ENCODE measurements at regions not wholly inside any gene's neighbourhood (a gene's known extent, or its start where the extent isn't known, plus 50 kb on each side); places are given as distances from the start of the nearest gene placed in this dataset.

- no TSS peak for BruUV-seq (replicated peaks)
- Histone ChIP-seq H3K4me1 (ENCODE audit: control insufficient read depth, extremely low read depth, insufficient read depth, low read length) (peaks cover 41% of the 10 kb centered on the region), H3K9me3 (replicated peaks; ENCODE audit: control insufficient read depth, insufficient read depth, low read length) (no peaks in the 10 kb centered on the region), H3K36me3 (ENCODE audit: control insufficient read depth in 2 of 2, extremely low read depth in 1 of 2, insufficient read depth in 2 of 2, low read length in 2 of 2) (no peaks in the 10 kb centered on the region), H4K20me1 (replicated peaks; ENCODE audit: control insufficient read depth, extremely low read depth, insufficient read depth, low read length) (no peaks in the 10 kb centered on the region), H3K27me3 (ENCODE audit: control insufficient read depth in 2 of 2, insufficient read depth in 2 of 2, low read length in 2 of 2) (no peaks in the 10 kb centered on the region), H3K4me3 (replicated peaks in 1 of 3; ENCODE audit: insufficient read depth in 1 of 3, low read depth in 1 of 3, low read length in 3 of 3) (no peak overlapping the region), H3K9me1 (replicated peaks; ENCODE audit: control insufficient read depth, extremely low read depth, insufficient read depth, low read length) (no peaks in the 10 kb centered on the region), H2AFZ (ENCODE audit: low read depth, low read length) (peak overlapping the region; percentile 6), H3K27ac (ENCODE audit: insufficient read depth, low read depth, low read length) (no peak overlapping the region), H3K79me2 (ENCODE audit: control insufficient read depth, insufficient read depth, low read length) (no peaks in the 10 kb centered on the region), H3K4me2 (ENCODE audit: insufficient read depth, low read length) (no peak overlapping the region), H3K9ac (replicated peaks; ENCODE audit: extremely low read depth, insufficient read depth, low read length) (no peak overlapping the region)
- FAIRE-seq = no peak
- CTCF ChIA-PET = interaction anchor here (0.8 to 4.9 kb wide), 5 partner anchors 9 to 422 kb away, joined by 3 to 49 read pairs (median 3); no protein-coding TSS in a partner anchor
- no peak for DNase-seq (ENCODE audit: low read depth, low spot score)
- POLR2A ChIA-PET = no interaction called here
- intact Hi-C loops (cut with micrococcal nuclease) = no loop called here
- dilution Hi-C loops (cut with MboI; ENCODE audit: extremely low pct_ligation_motif_present, low sequenced_read_pairs) = loop anchor here (25.0 kb wide), 1 partner anchor 438 kb away; no protein-coding TSS in a partner anchor
- TF ChIP-seq POLR2A (IDR thresholded peaks at IDR 0.05; ENCODE audit: low read depth, low read length) (no peak), MYC (IDR thresholded peaks at IDR 0.05; ENCODE audit: low read depth, low read length) (no peak), POLR2AphosphoS5 (IDR thresholded peaks at IDR 0.05; ENCODE audit: insufficient read depth, low read depth, low read length) (no peak), JUN (IDR thresholded peaks at IDR 0.05; ENCODE audit: borderline replicate concordance, insufficient read depth, insufficient read length, low read depth) (no peak), MAX (IDR thresholded peaks at IDR 0.05; ENCODE audit: insufficient read depth, insufficient read length) (no peak), FOS (IDR thresholded peaks at IDR 0.05; ENCODE audit: borderline replicate concordance, insufficient read depth, low read length) (no peak), GATA2 (IDR thresholded peaks at IDR 0.05; ENCODE audit: insufficient read depth, insufficient read length, low read depth, low read length) (no peak)
Measured at GRCh38 chr20:58075586-58076345, 152.7 kb downstream of the ANKRD60 start.
